HG03342 (cell line): ENCODE measurements at regions not wholly inside any gene's neighbourhood (a gene's known extent, or its start where the extent isn't known, plus 50 kb on each side); places are given as distances from the start of the nearest gene placed in this dataset.
"Not testable (repeated sequence)": the region's sequence is repeated elsewhere in the genome, so short reads cannot be mapped to it uniquely, and the experiment has no call there.

Experiments used
- ATAC-seq: cut with Tn5 transposase; IDR thresholded peaks from one replicate; pipeline ENCODE4 v1.9.1; 2021; ENCODE audit warnings: mild to moderate bottlenecking, moderate library complexity; ENCODE audit not compliant: unreplicated experiment

DNA sequence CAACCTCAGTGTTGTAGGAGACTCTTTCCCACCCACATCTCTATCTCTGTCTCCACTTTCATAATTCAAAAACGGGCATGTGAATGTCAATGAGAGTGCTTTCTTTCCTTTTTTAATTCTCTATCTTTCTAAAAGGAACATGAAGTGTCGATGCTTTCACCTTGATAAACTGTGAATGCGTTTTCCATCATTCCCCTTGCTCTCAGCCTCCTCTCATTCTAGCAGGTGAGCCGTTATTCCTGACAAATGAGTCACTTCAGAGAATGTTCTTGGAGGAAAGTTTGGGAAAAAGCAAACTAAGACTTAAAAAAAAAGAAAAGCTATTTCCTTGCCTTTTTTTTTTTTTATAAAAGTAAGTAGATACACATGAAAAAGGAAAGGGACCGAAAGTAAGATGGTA is 226.0 kb upstream of the C1orf87 start:
- ATAC-seq: no peak

DNA sequence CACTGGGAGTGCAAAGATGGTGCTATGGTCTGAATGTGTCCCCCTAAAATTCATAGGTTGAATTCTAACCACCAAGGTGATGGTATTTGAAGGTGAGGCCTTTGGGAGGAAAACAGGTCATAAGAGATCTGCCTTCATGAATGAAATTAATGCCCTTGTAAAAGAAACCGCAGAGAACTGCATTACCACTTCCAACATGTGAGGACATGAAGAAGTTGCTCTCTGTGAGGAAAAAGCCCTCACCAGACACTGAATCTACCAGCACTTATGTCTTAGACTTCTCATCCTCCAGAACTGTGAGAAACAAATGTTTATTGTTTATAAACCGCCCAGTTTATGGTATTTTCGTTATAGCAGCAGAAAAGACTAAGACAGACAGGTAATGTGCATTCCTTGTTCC is 224.7 kb upstream of the C1orf87 start:
- no peak for ATAC-seq

DNA sequence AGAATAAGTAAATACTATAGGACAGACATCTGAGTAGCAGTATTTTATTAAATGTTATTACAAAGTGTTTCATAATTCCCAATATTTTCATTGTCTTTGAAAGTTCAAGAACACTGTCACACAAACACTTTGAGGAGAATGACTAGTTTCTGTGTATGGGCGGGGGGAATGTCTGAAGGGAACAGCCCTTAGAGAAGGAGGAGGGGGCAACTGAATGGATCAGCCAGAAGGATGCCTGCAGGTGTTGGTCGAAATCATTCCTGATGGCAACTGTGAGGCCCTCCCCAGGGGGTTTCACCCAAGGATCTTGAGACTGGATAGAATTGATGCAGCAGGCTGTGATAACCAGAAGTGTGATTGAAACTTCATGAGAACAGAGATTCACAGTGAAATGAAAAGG is 223.2 kb upstream of the C1orf87 start:
- ATAC-seq: no peak

DNA sequence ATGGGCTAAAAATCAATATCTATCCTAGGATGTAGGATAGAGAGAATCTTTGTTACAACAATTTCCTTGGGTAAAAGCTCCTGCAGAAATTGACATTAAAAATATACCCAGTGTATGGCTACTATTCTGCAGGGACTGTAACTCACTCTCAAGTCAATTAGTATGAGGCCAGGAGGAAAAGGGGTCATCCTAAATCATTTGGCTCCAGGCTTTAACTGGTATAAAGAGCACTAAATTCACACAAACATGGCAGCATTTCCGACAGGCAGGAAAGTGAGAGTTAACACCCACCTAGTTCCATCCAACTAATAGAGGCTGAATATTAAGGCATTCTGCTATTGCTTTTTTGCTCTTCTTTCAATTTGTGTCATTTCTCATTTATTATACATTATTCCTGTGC is 218.6 kb upstream of the C1orf87 start:
- ATAC-seq: no peak

DNA sequence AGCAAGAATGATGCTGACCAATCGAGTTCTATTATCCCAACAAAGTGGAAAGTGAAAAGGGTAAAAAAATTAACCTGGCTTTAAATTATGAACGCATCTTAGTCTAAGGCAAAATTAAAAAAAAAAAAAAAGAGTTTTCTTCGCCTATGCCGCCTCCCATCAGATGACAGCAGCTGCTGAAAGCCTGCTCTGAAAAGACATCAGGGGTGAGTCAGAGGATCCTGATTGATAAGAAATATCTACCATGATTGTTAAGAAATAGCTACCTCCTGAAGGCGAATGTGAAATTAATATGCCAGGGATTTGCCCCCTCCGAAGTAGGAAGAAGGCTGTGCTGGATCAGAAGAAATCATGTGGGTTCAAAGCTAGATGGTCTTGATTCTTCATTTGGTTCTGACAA is 216.8 kb upstream of the C1orf87 start:
- ATAC-seq: no peak

DNA sequence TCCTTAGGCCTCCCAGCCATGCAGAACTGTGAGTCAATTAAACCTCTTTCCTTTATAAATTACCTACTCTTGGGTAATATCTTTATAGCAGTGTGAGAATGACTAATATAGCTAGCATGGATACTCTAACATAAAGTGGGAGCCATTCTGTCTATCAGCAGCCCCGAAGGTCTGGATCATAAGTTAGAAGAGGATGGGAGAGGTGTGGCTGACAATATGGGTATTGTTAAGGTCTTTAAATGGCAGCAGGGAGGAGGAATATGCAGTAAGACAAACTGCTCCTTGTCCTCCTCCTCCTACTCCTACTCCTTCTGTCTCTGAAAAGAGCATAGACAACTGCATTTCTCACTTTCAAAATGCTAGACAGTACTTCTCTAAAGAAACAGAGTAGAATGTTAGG is 214.0 kb upstream of the C1orf87 start:
- no peak for ATAC-seq

DNA sequence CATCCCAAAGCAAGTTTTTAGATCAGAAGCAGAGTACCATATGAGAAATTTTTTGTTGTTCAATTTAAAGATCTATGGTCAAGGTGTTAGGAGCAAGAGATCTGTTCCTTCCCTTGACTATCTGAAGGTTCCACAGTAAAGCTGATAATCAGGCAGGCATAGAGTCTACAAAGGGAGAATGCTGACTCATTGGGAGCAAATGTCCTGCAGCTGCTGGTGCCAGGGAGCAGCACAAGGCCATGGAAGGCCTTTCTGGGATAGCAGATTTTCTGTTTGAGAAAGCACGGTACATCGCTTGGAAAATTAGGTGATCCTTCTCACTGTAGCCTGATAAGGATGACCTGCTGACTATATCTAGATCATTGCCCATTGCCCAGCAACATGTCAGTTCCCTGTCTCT is 210.1 kb upstream of the C1orf87 start:
- no peak for ATAC-seq

DNA sequence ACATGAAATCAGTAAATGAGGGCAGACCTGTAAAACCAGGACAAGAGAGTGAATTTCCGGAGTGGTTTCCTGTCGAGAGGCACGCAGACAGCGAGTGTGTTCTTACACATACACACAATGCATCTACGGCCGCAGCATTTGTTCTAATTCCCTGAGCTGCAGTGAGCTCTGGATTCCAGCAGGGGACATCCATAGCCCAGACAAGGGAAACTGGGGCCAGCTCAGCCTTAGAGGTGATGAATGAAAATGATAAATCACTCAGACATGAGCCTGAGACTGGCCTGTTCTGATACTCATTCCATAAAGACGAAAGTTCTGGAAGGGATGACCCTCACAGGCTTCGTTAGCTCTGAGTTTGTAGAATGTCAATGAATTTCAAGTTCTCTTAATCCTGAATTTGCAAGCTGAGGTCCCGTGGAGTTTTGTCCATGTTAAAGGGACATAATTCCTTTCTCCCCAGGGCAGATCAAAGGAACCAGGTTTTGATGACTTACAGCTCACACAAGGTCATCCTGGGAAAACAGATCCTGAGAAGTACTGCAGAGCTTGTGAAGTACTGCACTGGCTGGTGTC is 207.9 kb upstream of the C1orf87 start:
- peak; percentile 97 for ATAC-seq

DNA sequence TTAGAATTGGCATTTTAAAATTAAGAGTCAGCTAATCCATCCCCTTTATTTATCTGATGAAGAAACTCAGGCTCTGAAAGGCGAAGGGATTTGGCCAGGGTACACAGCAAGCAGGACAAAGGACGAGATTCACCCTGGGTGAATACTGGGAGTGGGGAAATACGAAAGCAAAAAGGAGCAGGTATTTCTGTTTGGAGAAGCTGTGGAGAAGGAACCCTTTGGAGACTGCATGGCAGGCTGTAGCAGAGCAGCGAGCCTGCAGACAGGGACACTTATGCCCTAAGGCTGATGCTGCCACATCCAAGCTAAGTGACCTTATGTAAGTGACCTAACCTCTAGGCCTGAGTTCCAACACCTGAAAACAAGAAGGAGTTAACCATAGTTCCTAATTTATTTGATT is 207.2 kb upstream of the C1orf87 start:
- peak; percentile 2 for ATAC-seq

DNA sequence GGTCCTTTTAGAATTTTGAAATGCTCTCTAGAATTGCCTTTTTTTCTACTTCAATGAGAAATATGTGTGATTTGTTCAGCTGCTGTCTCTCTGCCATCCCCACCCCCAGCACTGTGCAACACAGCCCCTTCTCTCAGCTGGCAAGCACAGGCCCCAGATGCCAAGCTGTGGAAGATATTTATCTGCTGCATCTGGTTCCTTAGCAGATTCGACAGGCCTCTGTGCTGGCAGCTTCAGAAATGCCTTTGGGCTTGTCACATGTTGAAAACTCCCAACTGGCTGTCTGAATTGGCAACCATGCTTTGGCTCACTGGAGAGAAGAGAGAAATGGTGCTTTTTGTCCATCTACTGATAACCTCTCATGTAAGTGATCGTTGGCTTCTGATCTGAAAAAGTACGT is 206.7 kb upstream of the C1orf87 start:
- no peak for ATAC-seq

DNA sequence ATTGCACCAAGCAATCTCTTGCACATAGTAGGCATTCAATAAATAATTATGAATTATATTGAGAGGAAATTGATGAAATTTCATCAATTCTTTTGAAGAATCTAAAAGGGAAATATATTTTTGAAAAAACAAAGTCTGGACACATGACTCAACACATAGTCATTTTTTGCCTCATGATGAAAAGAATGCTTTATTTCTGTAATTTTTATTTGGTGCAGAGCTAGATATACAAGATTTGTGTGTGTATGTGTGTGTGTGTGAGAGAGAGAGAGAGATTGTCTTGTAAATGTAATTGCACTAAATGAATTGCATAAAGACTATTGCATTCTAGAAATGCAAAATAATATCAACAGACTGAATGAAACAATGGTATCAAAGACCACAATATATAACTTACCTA is 206.2 kb upstream of the C1orf87 start:
- no peak for ATAC-seq

DNA sequence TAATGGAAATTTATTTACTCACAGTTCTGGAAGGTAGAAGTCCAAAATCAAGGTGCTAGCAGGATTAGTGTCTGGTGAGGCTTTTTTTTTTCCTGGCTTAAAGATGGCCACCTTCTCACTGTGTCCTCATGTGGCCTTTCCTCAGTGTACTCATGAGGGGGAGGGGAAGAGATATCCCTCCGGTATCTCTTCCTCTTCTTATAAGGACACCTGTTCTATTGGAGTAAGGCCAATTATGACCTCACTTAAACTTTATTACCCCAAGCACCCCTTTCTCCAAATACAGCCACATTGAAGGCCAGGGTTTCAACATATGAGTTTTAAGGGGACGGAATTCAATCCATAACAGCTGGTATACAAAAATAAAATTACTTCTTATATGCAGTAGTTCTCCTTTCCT is 203.7 kb upstream of the C1orf87 start:
- no peak for ATAC-seq

DNA sequence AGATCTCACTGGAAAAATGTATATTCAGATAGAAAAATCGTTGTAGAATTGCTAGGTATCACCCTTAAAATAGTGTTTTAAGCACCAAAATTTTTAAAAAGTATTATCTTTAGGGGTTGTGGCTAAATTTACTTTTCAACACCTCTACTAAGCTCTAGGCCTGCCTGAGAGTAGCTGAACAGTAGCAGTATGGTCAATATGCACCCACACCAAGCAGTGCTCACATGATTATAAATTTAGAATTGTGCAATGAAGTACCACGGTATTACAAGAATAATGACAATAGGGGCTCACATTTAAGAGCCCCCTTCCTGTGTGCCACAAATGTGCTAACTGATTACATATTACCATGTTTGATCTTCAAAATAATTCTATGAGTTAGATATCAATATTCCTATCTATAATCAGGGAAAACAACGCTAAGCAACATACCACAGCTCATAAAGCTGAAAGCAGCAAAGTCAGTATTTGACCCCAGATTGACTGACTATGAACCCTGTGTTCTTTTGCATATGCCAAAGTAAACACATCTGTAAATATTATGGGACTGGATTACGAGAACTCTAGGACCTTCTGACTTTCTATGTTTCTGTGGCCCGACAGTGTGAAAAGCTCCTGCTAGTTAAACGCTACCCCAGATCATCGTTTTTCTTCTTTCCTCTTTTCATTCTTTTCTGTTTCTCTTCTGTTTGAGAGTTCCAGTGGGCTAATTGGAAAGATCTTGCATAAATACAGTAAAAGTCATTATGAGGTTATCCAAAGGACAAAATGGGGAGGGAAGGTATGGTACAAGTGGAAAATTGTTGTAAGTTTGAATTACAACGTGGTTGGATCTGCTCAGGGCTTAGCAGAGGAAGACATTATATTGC is 201.1 kb upstream of the C1orf87 start:
- no peak for ATAC-seq

DNA sequence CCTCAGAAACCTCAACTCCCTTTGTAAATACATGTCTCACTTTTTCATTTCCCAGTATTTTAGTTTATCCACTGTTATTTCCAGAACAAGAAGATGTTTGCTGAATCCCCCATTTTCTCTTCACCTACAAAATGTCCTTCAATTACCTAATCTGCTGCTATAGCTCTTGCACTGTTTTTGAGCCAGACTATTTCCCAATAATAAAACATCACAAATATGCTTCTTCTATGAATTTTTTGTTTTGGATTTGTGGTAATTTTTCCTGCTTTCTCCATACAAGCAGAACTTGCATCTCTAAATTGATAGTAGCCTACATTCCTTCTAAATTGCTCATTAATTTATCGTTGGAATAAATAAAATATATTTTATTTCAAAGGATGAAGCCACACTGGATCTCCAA is 199.6 kb upstream of the C1orf87 start:
- no peak for ATAC-seq

DNA sequence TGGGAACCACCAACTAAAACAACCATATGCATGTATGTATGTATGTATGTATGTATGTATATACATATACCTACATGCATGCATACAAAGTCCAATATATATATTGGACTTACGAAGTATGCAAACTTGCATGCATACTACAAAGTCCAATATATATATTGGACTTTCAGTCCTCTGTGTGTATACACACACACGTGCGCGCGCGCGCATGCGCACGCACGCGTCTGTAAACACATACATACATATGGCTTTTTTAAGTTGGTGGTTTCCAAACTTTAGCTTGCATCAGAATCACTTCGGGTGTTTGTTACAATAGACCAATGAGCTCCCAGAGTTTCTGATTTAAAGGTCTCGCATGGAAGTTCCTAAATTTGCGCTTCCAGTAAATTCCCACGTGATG is 197.5 kb upstream of the C1orf87 start:
- no peak for ATAC-seq

DNA sequence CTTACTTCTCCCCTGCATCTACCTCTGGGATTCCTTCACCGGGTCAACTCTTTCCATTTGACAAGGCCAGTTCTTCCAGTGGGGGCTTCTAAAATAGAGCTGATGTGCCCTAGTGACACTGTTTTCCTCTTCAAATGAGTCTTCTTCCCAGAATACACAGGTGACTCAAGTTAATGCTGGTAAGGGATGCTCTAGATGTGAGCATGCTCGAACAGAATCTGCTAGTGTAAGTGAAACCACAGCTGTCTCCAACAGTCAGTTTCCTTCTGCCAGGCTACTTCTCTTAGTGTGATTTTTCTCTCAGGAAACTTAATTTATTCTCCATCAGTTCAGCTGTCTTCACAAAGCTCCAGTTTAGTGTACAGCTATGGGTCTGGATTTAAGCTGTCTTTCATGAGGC is 194.9 kb upstream of the C1orf87 start:
- ATAC-seq: no peak

DNA sequence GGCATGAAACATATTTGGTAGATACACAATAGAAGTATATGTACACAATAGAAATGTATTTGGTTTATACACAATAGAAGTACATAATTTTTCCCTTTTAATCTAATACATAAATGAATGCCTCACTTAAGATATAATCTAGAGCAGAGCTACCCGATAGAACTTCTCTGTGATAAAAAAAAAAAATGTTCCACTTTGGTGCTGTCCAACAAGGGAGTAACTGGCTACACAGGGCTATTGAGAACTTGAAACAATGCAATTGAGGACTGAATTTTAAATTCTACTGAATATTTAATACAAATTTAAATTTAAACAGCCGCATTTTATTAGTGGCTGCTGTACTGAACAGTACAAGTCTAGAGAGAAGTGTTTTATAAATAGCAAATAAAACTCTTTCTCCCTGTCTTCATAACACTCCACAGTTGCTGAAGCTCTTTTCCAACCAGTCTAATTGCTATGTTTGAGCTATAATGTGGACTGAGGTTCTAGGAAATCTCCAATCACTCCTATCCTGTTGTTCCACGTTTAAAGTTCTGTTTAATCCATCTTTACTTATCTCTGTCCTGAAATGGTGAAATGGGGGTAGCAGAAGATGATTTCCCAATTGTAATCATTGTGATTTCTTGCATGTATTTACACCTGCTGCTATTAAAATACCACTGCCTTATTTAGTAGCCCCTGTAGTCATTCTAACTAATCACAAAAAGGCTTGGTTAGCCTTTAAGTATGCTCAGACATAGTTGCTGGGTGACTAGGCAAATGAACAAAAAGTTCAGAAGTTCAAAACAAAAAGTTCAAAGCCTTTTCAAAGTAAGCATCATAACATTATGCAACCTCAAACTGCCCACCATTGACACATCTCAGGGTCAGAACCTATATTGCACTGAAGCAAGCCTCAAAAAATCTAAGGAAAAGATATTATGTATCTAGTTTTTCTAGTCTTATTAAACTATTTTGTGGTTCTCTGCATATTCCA is 192.3 kb upstream of the C1orf87 start:
- no peak for ATAC-seq

DNA sequence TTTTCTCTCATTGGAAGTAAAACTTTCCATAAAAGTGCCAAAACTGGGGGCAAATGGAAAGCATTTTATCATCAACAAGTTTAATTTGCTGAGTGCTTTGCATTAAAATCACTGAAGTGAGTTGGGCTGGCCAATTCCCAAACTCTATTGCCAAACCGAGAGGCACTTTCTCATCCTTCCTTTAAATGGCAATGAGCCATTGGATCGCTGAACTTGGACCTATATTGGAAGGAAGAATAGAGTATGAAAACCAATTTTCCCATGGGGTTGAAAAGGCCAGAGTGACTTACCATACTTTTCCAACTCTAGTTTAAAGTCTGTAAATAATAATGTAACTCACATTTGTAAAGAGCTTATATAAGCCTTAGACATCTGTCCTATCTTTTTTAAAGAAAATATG is 189.1 kb upstream of the C1orf87 start:
- no peak for ATAC-seq

DNA sequence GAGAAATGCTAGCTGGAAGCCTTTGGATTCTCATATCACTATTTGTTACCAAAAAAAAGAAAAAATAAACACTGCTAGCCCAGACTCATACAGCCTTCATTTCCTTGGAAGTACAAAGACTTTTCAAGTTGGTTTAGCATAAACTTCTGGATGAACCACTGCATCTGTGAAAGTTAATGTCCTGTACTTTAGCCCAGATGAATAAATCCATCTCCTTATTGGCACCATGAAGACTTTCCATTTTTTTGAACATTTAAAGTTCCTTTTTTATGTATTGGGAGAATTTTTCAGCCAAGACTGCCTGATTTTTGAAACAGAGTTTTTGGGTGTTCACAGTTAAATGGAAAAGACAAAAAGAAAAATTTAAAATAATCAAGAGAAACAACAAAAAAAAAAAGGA is 184.0 kb upstream of the C1orf87 start:
- ATAC-seq: no peak

DNA sequence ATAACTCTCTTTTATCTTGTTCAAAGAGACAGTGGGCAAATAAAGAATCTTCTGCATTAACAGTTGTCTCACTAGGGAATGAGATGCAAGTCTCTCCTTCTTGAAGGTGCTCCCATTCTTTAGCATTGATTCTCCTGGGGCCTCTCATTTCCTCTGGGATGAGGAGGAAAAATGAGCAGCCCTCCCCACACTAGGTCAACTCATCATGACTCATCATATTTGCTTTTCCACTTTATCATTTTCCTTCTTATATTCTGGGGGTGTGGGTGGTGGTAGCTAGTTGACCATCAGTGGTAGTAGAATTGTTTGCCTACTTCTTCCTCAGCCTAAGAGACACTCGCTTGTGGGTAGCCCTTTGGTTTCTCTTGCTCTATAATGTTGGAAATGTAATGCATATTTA is 182.0 kb upstream of the C1orf87 start:
- ATAC-seq: no peak

DNA sequence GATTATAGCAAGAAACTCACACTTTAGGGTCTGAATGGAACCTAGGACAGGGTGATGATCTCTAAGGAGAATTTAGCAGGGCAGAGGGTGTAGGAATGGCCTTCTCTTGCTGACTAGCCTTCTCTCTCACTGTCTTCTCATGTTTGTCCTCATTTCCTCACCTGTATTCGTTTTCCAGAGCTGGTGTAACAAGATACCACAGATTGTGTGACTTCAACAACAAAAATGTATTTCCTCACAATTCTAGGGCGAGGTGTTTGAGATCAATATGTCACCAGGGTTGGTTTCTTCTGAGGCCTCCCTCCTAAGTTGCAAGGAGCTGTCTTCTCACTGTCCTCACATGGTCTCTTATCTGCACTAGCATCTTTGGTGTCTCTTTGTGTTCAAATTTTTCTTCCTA is 177.9 kb upstream of the C1orf87 start:
- no peak for ATAC-seq

DNA sequence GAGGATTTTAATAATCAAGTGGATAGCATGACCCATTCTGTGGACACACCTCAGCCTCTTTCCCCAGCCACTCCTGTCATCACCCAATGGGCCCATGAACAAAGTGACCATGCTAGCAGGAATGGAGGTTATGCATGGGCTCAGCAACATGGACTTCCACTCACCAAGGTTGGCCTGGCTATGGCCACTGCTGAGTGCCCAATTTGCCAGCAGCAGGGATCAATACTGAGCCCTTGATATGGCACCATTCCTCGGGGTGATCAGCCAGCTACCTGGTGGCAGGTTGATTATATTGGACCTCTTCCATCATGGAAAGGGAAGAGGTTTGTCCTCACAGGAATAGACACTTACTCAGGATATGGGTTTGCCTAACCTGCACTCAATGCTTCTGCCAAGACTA is 173.9 kb upstream of the C1orf87 start:
- ATAC-seq: not testable (repeated sequence)
